ENCODE measurements at regions not wholly inside any gene's neighbourhood (a gene's known extent, or its start where the extent isn't known, plus 50 kb on each side); places are given as distances from the start of the nearest gene placed in this dataset.

DNA sequence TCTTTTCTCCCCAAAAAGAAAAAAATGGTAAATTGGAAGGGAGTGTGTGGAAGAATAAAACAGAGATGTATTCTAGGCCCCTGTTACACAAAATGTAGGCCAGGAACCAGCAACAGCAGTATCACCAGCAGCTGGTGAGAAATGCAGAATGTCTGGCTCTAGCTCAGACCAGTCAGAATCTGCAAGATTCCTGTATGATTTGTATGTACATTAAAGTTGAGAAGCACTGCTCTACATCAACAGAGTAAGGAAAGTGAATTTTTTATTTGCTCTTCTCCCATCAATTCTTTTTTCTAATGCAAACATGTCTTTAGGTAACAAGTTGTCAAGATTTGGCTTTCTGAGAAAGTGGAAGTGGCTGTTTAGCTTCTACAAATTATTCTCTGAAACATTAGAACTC lies 235.4 kb upstream of the FANCL start:
- no peak overlapping the region for H2BK12ac ChIP-seq (ENCODE audit: low read depth, low read length)
- no peak overlapping the region for H3K14ac ChIP-seq (ENCODE audit: insufficient read length)
- H3K23ac ChIP-seq (ENCODE audit: insufficient read length) = no peak overlapping the region
- POLR2A ChIA-PET (ENCODE audit: partially characterized antibody) = interaction anchor here (1.3 kb wide), 1 partner anchor 16 kb away, joined by 4 read pairs; no protein-coding TSS in a partner anchor
- no peaks in the 10 kb centered on the region for H3K79me1 ChIP-seq (ENCODE audit: low read depth, low read length)
- CTCF ChIA-PET (ENCODE audit: partially characterized antibody) = no interaction called here
- no peak overlapping the region for H3K9ac ChIP-seq (replicated peaks in 1 of 4; ENCODE audit: extremely low read depth in 1 of 4, low read depth in 3 of 4, low read length in 3 of 4)
- no peak overlapping the region for H2BK120ac ChIP-seq (replicated peaks; ENCODE audit: low read depth, low read length)
- no peak overlapping the region for H2AK5ac ChIP-seq (ENCODE audit: low read depth, low read length)
- no peak overlapping the region for H3K56ac ChIP-seq (replicated peaks; ENCODE audit: insufficient read length, low read depth, low read length)
- no peak overlapping the region for H2AFZ ChIP-seq (ENCODE audit: low read length)
- H3K4me1 ChIP-seq (replicated peaks in 1 of 4; ENCODE audit: control insufficient read depth in 3 of 4, insufficient read depth in 4 of 4, low read length in 3 of 4) = peaks cover 0 to 4% (median 2%) of the 10 kb centered on the region in 4 experiments; a peak in 3 of 7 replicates
- no peak overlapping the region for H3K4me2 ChIP-seq (ENCODE audit: insufficient read depth in 1 of 2, low read depth in 2 of 2, low read length in 2 of 2)
- H4K20me1 ChIP-seq (replicated peaks in 1 of 2; ENCODE audit: control insufficient read depth in 1 of 2, insufficient read depth in 2 of 2, low read length in 2 of 2) = no peaks in the 10 kb centered on the region
- H4K5ac ChIP-seq (ENCODE audit: insufficient read length, low read depth, low read length) = no peak overlapping the region
- H4K8ac ChIP-seq (ENCODE audit: extremely low read depth, insufficient read depth, low read length) = no peak overlapping the region
- no peak overlapping the region for H2BK20ac ChIP-seq (ENCODE audit: low read length)
- 0 out of 4 replicates have a peak, but pooled peaks cover 0 to 3% of the 10 kb centered on the region in 2 experiments for H3K9me3 ChIP-seq (ENCODE audit: insufficient read depth in 2 of 2, low read depth in 1 of 2, low read length in 1 of 2)
- no peaks in the 10 kb centered on the region for H3K27me3 ChIP-seq (replicated peaks in 1 of 4; ENCODE audit: control insufficient read depth in 3 of 4, extremely low read depth in 1 of 4, insufficient read depth in 3 of 4, low read length in 3 of 4)
- no peak overlapping the region for H3K4ac ChIP-seq (replicated peaks; ENCODE audit: insufficient read length, low read depth, low read length)
- H3K18ac ChIP-seq (ENCODE audit: extremely low read depth, low read length) = no peak overlapping the region
- H3K4me3 ChIP-seq (ENCODE audit: extremely low read depth in 1 of 4, insufficient read depth in 2 of 4, low read depth in 3 of 4, low read length in 4 of 4) = no peak overlapping the region
- no peak overlapping the region for H2BK15ac ChIP-seq (ENCODE audit: low read length)
- no peaks in the 10 kb centered on the region for H3K36me3 ChIP-seq (ENCODE audit: control insufficient read depth in 2 of 4, insufficient read depth in 4 of 4, low read length in 3 of 4)
- no peak for FAIRE-seq
- no peaks in the 10 kb centered on the region for H3K23me2 ChIP-seq (ENCODE audit: low read depth, low read length)
- H2BK5ac ChIP-seq (ENCODE audit: low read depth, low read length) = no peak overlapping the region
- no peaks in the 10 kb centered on the region for H3K79me2 ChIP-seq (ENCODE audit: control insufficient read depth in 1 of 2, insufficient read depth in 2 of 2, low read length in 2 of 2)
- no peak for DNase-seq (ENCODE audit: low read depth in 1 of 2, low spot score in 2 of 2)
- H3K27ac ChIP-seq (ENCODE audit: low read depth, low read length) = no peak overlapping the region
- H4K91ac ChIP-seq (replicated peaks; ENCODE audit: insufficient read length, low read length) = no peak overlapping the region
- TF ChIP-seq, protein P1, sequence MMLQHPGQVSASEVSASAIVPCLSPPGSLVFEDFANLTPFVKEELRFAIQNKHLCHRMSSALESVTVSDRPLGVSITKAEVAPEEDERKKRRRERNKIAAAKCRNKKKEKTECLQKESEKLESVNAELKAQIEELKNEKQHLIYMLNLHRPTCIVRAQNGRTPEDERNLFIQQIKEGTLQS (IDR thresholded peaks at IDR 0.05; ENCODE audit: insufficient read depth, low read depth, low read length) = no peak
- TF ChIP-seq, protein P2, sequence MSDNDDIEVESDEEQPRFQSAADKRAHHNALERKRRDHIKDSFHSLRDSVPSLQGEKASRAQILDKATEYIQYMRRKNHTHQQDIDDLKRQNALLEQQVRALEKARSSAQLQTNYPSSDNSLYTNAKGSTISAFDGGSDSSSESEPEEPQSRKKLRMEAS (IDR thresholded peaks at IDR 0.05) = no peak
- no peak for TF ChIP-seq SRF (IDR thresholded peaks at IDR 0.05; ENCODE audit: low read depth, low read length)
- no peak for TF ChIP-seq NRF1 (IDR thresholded peaks at IDR 0.05; ENCODE audit: low read depth, low read length)
- TF ChIP-seq TAF1 (IDR thresholded peaks at IDR 0.05; ENCODE audit: low read depth, low read length) = no peak
- TF ChIP-seq SIN3A (conservative IDR thresholded peaks at IDR 0.05 in 1 of 2, IDR thresholded peaks at IDR 0.05 in 1 of 2; ENCODE audit: low read depth in 1 of 2, low read length in 2 of 2) = no peak
- no peak for TF ChIP-seq KDM1A (IDR thresholded peaks at IDR 0.05; ENCODE audit: borderline replicate concordance, low read length)
- no peak for TF ChIP-seq YY1 (IDR thresholded peaks at IDR 0.05; ENCODE audit: low read depth, low read length)
- TF ChIP-seq FOSL1 (IDR thresholded peaks at IDR 0.05; ENCODE audit: insufficient read depth, low read depth, low read length) = no peak
- TF ChIP-seq NANOG (IDR thresholded peaks at IDR 0.05; ENCODE audit: insufficient read depth, low read depth, low read length, poor library complexity, severe bottlenecking) = no peak
- TF ChIP-seq PHF8 (conservative IDR thresholded peaks at IDR 0.05; ENCODE audit: low read depth, low read length) = no peak
- TF ChIP-seq CHD1 (IDR thresholded peaks at IDR 0.05; ENCODE audit: low read depth, low read length) = no peak
- TF ChIP-seq, protein P3, sequence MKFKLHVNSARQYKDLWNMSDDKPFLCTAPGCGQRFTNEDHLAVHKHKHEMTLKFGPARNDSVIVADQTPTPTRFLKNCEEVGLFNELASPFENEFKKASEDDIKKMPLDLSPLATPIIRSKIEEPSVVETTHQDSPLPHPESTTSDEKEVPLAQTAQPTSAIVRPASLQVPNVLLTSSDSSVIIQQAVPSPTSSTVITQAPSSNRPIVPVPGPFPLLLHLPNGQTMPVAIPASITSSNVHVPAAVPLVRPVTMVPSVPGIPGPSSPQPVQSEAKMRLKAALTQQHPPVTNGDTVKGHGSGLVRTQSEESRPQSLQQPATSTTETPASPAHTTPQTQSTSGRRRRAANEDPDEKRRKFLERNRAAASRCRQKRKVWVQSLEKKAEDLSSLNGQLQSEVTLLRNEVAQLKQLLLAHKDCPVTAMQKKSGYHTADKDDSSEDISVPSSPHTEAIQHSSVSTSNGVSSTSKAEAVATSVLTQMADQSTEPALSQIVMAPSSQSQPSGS (IDR thresholded peaks at IDR 0.05; ENCODE audit: low read length) = no peak
